ENCODE measurements at regions not wholly inside any gene's neighbourhood (a gene's known extent, or its start where the extent isn't known, plus 50 kb on each side); places are given as distances from the start of the nearest gene placed in this dataset.
"Not testable (repeated sequence)": the region's sequence is repeated elsewhere in the genome, so short reads cannot be mapped to it uniquely, and the experiment has no call there.

DNA sequence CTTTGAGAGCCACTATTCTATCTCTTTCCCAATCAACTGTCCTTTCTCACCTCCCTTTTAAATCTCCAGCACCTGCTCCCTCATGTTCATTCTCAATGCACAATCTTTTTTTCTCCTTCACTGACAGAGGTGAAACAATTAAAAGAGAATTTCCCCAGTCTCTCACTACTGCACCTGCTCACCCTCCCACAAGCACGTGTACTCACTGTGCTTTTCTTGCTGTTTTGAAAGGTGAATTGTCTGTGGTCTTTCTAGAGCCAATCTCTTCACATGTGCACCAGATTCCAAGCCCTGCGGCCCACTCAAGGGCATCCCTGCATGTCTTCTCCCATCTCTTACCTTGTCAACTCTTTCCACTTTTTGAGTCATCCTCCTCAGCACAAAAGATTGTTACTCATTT lies 95.8 kb downstream of the SPDYE17 start:
- H3K4me1 ChIP-seq; H3K27me3 ChIP-seq (ENCODE audit: low read depth); H3K4me3 ChIP-seq; H3K9me3 ChIP-seq (replicated peaks); H3K36me3 ChIP-seq; DNase-seq; intact Hi-C loops (cut with micrococcal nuclease); H3K27ac ChIP-seq (replicated peaks): not testable (repeated sequence)

DNA sequence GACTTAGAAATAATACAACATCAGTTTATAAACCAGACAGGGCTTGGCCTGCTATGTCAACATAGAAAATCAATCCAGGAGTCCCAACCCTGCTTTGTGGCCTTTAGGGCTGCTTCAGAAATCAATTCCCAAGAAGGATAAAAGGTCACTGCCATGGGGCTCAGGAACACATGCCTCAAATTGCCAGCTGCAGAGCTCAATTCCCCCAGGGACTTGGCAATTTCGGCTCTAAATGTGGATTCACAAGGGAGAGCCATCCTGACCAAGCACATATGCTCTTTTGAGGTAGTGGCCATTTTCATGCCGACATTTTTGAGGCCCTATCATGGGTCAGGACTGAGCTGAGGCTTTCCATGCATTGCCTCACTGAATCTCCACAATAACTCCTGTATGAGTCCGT lies 97.5 kb downstream of the SPDYE17 start:
- H3K4me1 ChIP-seq; intact Hi-C loops (cut with micrococcal nuclease); H3K27ac ChIP-seq (replicated peaks); H3K4me3 ChIP-seq; H3K36me3 ChIP-seq; H3K9me3 ChIP-seq (replicated peaks); DNase-seq; H3K27me3 ChIP-seq (ENCODE audit: low read depth): not testable (repeated sequence)

DNA sequence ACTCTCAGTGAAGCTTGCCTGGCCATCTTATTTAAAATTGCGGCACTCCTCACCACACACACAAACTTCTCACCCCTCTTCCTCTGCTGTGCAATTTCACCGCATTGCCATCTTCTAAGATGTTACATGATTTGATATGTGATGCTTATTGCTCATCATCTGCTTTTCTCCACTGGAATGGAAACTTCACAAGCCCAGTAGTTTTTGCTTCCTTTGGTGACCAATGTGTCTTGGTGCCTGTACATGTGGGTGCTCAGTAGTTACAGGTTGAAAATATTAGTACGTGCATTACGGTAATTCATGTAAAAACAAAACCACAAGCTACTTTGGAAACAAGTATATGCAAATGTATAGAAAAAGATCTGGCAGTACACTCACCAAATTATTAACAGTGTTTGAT lies 99.2 kb downstream of the SPDYE17 start:
- H3K27me3 ChIP-seq (ENCODE audit: low read depth); H3K4me1 ChIP-seq; H3K9me3 ChIP-seq (replicated peaks); intact Hi-C loops (cut with micrococcal nuclease); H3K4me3 ChIP-seq; DNase-seq; H3K27ac ChIP-seq (replicated peaks); H3K36me3 ChIP-seq: not testable (repeated sequence)

DNA sequence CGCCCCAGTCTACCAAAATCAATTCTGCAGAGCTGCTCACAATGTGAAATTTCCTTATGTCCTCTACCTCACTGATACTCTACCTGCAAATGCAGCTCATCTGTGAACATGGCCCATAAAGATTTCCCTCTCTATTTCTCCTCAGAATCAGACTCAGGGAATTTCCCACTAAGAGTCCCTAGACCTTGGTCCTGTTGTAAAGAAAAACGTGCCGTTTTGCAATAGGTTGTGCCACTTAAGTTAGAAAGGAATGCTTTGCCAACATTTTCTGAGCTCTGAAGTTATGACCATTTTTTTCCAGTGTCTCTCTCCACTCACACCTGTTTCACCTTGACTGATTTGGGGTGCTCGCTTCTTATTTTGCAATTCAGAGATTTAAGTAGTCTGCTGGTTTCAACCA lies 100.7 kb downstream of the SPDYE17 start:
- H3K9me3 ChIP-seq (replicated peaks); intact Hi-C loops (cut with micrococcal nuclease); H3K27me3 ChIP-seq (ENCODE audit: low read depth); H3K27ac ChIP-seq (replicated peaks); H3K4me1 ChIP-seq; H3K4me3 ChIP-seq; DNase-seq; H3K36me3 ChIP-seq: not testable (repeated sequence)

DNA sequence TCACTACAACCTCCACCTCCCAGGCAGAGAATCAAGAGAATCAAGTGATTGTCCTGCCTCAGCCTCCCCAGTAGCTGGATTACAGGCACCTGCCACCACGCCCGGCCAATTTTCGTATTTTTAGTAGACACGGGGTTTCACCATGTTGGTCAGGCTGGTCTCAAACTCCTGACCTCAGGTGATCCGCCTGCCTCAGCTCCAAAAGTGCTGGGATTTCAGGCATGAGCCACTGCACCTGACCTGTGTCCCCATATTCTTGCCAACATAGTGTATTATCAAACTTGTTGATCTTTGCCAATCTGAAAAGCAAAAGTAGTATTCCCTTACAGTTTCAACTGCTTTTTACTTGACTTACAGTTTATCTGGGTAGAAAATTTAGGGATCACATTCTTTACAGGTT lies 101.7 kb downstream of the SPDYE17 start:
- H3K27me3 ChIP-seq (ENCODE audit: low read depth); DNase-seq; H3K27ac ChIP-seq (replicated peaks); H3K4me1 ChIP-seq; H3K36me3 ChIP-seq; H3K9me3 ChIP-seq (replicated peaks); H3K4me3 ChIP-seq; intact Hi-C loops (cut with micrococcal nuclease): not testable (repeated sequence)

DNA sequence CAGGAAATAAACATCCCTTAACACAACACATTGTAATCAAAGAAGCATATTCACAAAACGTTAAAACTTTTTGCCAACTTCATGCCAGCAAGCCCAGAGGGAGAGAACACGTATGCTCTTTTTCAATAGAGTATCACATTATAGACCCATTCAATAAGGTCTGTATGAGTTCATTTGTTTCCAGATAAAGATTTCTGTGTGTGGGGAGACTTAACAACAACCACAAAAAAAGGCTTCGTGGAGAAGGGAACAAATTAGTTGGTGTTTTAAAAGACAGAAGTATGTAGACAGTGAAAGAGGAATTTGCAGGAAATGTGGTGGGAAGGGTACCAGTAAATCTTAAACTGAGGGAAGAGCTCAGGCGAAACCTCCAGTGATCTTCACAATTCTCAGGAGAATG lies 103.4 kb downstream of the SPDYE17 start:
- H3K27me3 ChIP-seq (ENCODE audit: low read depth); H3K36me3 ChIP-seq; DNase-seq; intact Hi-C loops (cut with micrococcal nuclease); H3K9me3 ChIP-seq (replicated peaks); H3K27ac ChIP-seq (replicated peaks); H3K4me3 ChIP-seq; H3K4me1 ChIP-seq: not testable (repeated sequence)

DNA sequence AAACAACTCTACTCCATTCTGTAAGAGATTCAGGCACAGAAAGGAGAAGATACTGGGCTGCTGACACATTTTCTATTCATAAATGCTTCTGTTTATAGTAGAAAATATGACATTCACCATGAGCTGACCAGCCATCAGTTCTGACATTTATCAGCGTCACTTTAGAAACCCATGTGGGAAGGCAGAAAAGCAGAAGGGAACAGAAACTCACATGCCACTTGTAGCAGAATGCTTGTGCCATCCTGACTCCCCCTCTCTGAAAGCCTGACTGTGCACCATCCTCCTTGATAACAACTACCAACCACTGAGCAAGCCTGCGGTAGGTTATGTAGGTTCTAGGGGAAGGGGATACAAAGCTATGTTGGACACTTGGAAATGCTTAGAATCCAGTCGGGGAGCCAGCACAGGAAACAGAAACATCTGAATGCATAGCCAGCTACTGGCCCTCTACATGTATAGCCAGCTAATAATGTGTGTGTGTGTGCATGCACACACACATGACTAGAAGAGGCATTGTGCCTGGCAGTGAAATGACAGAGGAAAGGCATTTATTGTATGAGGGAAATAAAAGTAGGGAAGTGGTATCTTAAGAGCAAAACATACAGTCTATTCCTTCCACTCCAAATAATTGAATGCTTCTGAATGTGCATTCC lies 104.3 kb downstream of the SPDYE17 start:
- intact Hi-C loops (cut with micrococcal nuclease); H3K27me3 ChIP-seq (ENCODE audit: low read depth); H3K9me3 ChIP-seq (replicated peaks); H3K4me1 ChIP-seq; H3K4me3 ChIP-seq; DNase-seq; H3K36me3 ChIP-seq; H3K27ac ChIP-seq (replicated peaks): not testable (repeated sequence)

DNA sequence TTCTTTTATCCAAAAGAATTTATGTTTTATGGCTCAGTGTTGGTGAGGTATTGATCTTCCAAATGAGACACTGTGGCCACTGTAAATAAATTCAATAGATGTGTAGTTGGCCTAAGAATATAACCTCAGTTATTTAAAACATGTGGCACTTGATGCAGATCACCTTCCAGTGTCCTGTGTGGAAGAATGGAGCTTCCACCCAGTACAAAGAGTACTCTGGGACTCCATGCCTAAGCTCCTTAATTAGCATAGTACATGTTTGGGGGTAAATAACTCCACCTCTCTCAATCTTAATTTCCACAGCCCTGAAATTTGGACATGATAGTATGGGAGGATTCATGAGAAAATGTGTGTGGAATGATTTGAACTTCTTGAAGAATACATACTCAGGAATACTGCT lies 105.7 kb downstream of the SPDYE17 start:
- H3K36me3 ChIP-seq; H3K9me3 ChIP-seq (replicated peaks); H3K27me3 ChIP-seq (ENCODE audit: low read depth); DNase-seq; H3K4me1 ChIP-seq; H3K27ac ChIP-seq (replicated peaks); intact Hi-C loops (cut with micrococcal nuclease); H3K4me3 ChIP-seq: not testable (repeated sequence)

DNA sequence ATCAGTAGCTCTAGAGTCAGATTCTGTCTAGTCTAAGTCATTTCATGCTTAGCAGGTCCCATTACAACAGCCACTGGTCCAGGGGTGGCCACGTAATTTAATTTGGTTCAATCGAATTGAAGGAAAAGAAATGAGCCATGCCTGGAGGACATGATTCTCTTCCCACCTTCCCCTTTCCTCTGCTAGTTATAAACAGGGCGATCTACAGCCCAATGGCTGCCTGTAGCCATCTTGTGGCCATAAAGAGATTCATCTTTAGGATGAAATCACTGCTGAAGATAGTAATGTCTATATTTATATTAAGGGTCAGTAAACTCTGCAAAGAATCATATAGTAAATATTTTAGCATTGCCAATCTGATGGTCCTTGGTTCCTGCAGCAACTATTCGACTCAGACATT lies 107.4 kb downstream of the SPDYE17 start:
- intact Hi-C loops (cut with micrococcal nuclease); H3K4me3 ChIP-seq; H3K4me1 ChIP-seq: not testable (repeated sequence)

DNA sequence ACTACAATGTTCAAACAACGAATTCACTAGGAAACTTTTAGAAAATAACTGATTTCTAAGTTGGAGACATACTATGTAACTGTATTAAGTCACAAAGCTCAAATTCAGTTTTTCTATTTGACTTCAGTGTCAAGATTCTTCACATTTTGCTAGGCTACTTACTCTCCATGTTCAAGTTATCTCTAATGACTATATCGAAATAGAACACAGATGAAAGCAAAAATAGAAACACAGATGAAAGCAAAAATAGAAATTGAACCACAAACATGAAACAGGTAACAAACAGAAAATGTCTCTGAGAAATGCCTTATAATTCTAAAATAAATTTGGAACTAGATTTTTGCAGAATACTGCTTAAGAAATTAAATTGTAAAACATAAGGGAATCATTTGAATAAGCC lies 113.5 kb downstream of the SPDYE17 start:
- H3K4me3 ChIP-seq; DNase-seq; H3K27ac ChIP-seq (replicated peaks); intact Hi-C loops (cut with micrococcal nuclease); H3K9me3 ChIP-seq (replicated peaks); H3K36me3 ChIP-seq; H3K27me3 ChIP-seq (ENCODE audit: low read depth); H3K4me1 ChIP-seq: not testable (repeated sequence)

More for the DNA sequence above, 107.4 kb downstream of the SPDYE17 start:
- DNase-seq; H3K27me3 ChIP-seq (ENCODE audit: low read depth); H3K27ac ChIP-seq (replicated peaks); H3K9me3 ChIP-seq (replicated peaks); H3K36me3 ChIP-seq: not testable (repeated sequence)

DNA sequence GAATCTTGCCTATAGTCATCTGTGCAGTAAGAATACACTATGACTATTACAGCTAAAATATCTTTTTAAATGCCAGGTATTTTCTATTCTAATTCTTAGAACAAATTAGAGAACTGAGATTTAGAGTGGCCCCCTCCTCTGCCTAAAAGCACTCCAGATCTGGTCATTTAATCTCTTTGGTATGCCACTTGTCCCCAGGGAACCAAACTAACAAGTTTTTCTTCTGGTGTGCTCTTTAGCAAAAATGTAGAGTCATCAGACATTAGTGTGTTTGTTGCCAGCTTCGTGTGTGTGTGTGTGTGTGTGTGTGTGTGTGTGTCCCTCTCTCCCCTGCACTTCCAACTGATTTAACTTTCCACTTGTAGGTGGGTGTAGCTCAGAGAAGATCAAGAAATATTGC lies 117.8 kb downstream of the SPDYE17 start:
- H3K9me3 ChIP-seq (replicated peaks); intact Hi-C loops (cut with micrococcal nuclease); H3K27me3 ChIP-seq (ENCODE audit: low read depth); H3K27ac ChIP-seq (replicated peaks); H3K36me3 ChIP-seq; H3K4me3 ChIP-seq; DNase-seq; H3K4me1 ChIP-seq: not testable (repeated sequence)

DNA sequence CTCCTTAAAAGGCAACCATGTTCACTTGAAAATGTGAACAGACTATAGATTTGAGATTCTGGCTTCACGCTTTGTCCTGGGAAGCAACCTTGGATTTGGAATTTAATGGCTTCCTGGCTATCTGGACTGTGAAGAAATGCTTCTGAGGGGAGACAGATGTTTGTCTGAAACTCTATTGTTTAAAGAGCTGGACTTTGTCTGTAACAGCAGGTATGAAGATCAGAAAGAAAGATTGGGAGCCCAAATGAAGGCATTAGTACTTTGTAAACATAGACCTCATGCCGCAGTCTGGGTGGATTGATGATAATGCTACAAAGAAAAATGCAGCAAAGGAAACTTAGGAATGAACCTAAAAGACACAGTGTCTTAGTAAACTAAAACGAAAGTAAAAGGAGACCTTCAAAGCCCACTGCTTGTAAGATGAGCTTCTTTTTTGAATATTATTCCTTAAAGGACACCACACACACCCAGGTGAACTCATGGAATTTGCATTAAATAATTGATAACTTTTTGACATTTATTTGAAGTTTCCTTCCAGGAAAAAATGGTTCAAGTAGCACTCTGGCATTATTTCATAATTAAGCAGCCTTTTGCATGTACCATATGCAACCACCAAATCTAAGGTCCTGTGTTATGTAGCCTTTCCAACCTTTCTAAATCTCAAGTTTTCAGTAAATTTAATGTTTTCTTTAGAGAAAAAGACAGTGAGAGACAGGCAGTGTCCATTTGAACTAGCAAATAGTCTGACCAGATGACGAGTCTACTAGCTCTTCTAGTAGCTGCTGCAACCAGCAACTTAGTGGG lies 119.9 kb downstream of the SPDYE17 start:
- H3K9me3 ChIP-seq (replicated peaks); H3K27ac ChIP-seq (replicated peaks); H3K27me3 ChIP-seq (ENCODE audit: low read depth); H3K4me1 ChIP-seq; intact Hi-C loops (cut with micrococcal nuclease); H3K36me3 ChIP-seq; DNase-seq: not testable (repeated sequence)
- peak overlapping the region; percentile 42 for H3K4me3 ChIP-seq

DNA sequence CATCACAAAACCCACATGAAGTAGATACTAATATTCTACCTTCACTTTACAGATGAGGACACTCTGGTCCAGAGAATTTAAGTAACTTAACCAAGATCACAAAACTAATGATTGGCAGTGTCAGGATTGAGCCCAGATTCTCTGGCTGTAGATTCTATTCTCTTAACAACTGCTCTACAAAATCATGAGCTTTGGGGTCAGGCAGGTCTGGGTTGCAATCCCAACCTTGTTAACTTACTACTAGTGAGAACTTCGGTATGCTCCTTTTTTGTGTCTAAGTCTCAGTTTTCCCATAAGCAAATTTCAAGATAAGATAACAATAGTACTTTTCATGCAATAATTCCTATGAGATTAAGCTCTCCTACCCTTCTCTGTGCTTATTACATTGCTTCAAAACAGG lies 127.5 kb downstream of the SPDYE17 start:
- H3K27me3 ChIP-seq (ENCODE audit: low read depth); H3K4me3 ChIP-seq; H3K27ac ChIP-seq (replicated peaks); intact Hi-C loops (cut with micrococcal nuclease); DNase-seq; H3K9me3 ChIP-seq (replicated peaks); H3K36me3 ChIP-seq; H3K4me1 ChIP-seq: not testable (repeated sequence)

DNA sequence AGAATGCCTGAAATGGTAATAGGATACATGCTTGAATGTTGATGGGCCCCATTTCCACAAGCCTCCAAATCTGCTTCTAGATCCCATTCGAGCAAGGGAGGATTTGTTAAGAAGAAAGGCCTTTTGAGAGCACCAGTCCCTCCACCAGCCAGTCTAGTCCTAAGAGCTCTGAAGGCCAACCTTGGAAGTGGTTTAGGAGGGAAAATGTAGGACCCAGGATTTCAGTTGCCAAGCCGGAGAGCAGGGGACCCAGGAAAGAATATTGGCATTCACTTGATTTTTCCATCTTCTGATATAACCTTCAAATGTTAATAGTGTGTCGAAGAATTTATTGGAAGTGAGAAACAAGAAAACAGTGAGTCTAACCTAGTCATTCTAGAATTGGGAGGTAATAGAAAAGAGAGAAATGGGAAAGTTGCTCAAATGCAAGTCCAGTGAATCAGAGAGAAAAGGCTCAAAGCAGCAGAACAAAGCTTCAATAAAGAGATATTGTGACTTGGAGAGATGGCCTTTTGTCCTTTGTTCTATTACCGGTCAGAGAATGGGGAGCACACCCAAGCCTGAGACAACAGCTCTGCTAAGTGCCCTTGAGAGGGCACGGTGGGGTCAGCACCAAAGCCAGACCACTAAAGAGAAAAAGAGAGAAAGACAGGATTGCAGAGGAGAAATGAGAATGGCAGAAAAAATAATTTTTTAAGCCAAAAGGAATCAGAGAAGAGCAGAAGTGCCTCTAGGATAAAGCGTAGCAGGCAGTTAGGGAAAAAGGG lies 130.0 kb downstream of the SPDYE17 start:
- H3K27ac ChIP-seq (replicated peaks); H3K36me3 ChIP-seq; H3K27me3 ChIP-seq (ENCODE audit: low read depth); H3K4me3 ChIP-seq; H3K4me1 ChIP-seq; intact Hi-C loops (cut with micrococcal nuclease); H3K9me3 ChIP-seq (replicated peaks); DNase-seq: not testable (repeated sequence)
